ENCODE measurements at regions not wholly inside any gene's neighbourhood (a gene's known extent, or its start where the extent isn't known, plus 50 kb on each side); places are given as distances from the start of the nearest gene placed in this dataset.
"Not testable (repeated sequence)": the region's sequence is repeated elsewhere in the genome, so short reads cannot be mapped to it uniquely, and the experiment has no call there.

DNA sequence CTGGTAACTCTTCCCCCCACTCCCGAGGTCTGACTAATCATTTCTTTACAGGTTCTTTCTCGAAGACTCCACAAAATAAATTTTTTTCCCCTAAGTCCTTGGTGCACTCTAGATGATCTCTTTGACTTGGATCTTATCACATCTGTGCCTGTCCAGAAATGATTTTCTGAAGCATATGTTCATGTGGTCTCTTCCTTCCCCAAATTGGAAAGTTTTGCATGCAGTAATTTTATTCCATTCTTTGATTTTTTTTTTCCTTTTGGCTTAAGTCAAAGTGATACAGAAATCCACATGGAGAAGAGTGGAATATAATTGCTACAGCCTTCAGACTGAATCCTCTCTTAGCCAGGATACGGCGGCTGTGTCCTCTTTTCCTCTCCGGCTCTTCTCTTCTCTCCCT, 213.3 kb downstream of the BMP4 start:
- intact Hi-C loops (cut with micrococcal nuclease): no loop called here

DNA sequence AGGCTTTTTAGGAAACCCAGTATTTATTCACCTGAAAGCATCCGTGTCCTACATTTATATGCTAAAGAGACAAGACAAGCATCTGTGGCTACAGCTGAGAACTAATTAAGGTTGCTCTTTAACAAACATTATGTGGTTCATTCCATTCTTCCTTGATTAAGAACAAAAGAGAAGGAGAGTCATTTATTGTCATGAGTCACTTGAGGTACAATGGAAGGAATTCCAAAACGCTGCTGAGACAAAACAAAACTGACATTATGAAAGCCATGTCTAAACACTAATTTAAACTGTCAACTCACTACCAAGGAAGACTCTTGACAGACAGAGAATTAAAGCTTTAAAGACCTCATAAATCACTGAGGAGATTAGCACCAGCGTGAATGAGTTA, 214.4 kb downstream of the BMP4 start:
- intact Hi-C loops (cut with micrococcal nuclease): no loop called here

DNA sequence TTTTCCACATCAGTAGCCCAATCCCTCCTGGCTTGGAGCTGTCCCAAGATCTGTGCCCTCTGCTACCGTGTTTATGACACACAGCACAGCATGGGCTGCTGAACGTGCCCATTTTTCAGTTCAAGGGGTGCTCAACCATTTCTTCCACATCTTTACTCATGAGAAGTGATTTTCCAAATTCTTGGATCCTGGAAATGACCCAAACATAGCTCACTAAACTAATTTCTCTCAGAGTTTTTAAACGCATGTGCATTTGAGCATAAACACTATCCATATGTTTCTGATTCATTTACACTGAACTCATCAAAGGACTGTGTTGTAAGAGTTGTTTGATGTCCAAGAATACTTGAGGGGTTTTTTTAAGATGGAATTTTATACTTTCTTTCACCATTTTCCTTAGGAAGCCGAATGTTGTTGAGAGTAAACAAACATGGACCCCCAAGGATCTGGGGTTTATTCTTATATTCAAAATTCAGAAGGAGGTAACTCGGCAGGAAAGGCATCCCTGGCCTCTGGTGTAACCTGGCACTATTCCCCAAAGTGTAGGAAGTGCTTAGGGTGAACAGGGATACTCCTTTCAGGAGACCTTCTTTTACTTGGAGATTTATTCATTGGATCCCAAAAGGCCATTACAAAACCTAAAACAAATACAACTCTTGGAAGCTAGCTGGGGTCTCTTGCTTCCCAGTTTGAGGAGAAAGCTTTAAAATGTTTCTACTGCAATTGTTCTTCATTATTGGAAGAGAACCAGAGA, 215.0 kb downstream of the BMP4 start:
- intact Hi-C loops (cut with micrococcal nuclease): no loop called here

DNA sequence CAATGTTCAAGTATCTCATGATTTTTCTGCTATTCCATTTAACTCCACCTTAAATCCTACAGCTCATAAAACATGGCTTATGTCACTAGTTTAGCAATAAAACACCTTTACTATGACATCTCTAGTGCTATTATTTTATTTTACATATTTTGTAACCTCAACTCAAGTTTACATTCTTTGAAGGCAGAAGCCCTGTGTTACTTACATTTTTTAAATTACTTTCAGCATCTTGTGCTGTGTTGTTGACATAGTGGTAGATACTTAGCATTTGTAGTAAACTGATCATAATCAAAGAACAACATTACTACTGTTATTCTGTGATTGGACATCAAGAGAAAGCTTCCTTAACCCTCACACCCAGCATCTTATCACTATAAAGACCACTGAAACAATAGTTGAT, 216.1 kb downstream of the BMP4 start:
- intact Hi-C loops (cut with micrococcal nuclease): no loop called here

DNA sequence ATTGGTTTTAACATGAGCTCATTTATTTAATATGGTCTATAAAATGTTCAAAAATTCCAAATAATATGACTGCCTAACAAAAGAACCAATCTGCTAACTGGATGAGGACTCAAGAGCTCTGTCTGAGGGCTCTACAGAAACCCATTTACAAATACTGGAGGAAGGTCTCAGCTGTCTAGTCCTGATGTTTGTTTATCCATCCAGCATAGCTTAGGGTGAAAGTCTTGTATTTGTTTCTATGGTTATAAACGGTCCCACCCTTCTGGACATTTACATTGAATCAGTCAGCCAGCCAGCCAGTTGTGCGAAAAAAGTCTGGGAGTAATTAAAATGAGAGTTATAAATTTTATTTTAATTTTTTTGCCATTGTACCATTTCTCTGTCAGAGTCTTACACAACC, 220.7 kb downstream of the BMP4 start:
- intact Hi-C loops (cut with micrococcal nuclease): no loop called here

DNA sequence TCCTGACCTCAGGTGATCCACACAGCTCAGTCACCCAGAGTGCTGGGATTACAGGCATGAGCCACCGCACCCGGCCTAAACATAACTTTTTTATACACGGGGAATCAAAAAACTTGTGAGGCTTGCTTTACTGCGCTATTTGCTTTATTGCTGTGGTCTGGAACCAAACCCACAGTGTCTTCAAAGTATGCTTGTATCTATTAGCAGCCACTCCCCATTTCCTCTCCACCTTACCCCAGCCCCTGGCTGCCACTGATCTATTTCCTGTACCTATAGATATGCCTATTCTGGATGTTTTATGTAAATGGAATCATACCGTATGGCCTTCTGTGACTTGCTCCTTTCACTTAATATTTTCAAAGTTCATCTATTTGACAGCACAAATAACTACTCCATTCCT, 233.4 kb downstream of the BMP4 start:
- intact Hi-C loops (cut with micrococcal nuclease): no loop called here

DNA sequence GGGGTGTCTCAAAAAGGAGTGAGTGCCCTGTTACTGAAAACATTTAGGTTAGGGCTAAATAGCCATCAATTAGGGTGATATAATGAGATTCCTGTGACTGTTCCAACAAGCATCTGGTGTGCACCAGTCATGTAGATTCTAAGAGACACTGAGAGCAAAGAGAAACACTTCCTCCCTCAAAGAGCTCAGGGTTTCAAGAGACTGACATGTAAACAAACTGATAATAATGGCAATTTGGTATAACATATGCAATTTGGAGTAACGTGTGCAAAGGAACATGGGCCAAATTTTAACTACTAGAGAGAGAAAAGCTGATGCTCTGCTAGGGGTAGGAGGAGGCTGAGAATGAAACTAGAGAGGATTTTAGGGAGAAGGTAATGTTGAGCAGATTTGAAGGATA, 237.1 kb downstream of the BMP4 start:
- intact Hi-C loops (cut with micrococcal nuclease): no loop called here

DNA sequence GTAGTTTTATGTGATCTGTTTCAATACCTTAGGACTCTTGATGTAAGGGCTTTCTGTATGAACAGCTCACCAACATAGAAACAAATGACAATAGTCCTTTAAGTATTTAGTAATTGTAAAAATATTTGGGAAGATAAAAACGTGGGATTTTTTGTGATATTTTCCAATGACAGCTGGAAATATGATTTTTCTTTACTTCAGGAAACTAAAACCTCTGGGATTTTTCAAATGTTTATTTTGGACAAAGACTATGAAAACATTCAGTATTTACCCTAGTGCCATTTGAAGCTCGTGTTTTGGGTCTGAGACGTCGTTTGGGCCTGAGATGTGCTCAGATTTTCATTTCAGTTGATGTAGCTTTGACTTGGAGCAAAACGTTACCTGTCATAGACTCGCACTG, 240.0 kb downstream of the BMP4 start:
- intact Hi-C loops (cut with micrococcal nuclease): no loop called here

DNA sequence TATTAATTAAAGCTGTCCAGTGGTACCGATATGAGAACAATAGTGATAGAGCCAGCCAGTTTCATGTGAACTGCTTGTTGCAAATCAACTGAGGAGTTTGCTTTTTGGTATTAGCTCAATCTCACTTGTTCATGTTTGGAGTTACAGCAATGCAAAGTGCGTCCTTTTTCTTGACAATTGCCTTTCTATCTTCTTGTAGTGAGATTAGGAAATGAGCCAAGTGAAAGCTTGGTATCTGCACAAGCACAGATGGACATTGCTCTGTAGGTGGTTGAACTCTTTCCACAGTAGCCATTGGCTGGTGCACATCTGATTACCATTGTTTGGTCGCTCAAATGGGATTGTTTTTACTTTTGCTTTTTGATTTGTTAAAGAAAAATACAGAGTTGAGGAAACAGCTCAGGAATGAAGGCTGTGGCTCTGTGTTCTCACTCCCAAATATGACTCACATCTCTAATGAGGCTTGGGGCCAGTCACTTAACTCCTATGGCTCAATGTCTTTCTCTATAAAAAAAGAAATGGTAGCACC, 241.4 kb downstream of the BMP4 start:
- intact Hi-C loops (cut with micrococcal nuclease): no loop called here

DNA sequence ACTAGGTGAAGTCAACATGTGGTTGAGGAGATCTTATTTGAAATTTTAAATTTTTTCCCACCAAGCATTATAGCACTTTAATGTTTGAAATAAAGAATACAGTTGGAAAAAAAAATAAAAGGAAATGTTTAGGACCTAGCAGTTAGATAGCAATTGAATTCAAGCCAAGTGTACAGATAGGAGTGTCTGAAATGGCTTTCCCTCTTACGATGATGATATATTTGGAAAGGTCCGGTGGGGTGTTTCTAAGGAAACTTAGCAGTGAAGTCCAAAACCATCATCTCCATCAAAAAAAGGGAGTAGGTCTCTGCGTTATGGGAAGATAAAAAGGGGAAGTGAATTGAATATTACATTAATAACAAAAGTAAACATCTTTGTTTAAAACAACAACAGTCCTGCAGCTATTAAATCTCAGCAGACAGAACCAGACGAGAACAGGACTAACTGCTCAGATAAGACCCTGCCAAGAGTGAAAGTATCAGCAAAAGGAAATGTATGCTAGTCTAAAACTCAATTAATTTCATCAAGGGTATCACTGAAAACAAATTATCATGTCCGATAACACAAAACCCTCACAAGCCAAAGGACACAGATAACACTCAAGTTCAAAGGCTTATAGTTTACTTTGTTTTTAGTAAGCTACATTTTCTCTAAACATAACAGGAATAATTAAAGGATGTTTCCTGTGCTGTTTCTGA, 242.0 kb downstream of the BMP4 start:
- intact Hi-C loops (cut with micrococcal nuclease): no loop called here

DNA sequence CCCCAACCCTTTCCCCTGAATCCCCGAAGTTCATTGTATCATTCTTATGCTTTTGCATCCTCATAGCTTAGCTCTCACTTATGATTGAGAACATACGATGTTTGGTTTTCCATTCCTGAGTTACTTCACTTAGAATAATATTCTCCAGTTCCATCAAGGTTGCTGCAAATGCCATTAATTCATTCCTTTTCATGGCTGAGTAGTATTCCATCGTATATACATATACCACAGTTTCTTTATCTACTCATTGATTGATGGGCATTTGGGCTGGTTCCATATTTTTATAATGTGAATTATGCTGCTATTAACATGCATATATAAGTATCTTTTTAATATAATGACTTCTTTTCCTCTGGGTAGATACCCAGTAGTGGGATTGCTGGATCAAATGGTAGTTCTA, 243.7 kb downstream of the BMP4 start:
- intact Hi-C loops (cut with micrococcal nuclease): not testable (repeated sequence)

DNA sequence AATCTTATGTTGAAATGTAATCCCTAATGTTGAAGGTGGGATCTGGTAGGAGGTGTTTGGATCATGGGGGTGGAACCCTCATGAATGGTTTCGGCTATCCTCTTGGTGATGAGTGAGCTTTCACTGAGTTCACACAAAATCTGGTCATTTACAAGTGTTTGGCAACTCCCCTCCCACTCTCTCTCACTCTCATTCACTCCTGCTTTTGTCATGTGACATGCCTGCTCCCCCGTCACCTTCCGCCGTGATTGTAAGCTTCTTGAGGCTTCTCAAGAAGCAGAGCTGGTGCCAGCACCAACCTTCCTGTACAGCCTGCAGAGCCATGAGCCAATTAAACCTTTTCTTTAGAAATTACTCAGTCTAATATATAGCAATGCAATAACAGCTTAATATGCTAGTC, 245.4 kb downstream of the BMP4 start:
- intact Hi-C loops (cut with micrococcal nuclease): no loop called here

DNA sequence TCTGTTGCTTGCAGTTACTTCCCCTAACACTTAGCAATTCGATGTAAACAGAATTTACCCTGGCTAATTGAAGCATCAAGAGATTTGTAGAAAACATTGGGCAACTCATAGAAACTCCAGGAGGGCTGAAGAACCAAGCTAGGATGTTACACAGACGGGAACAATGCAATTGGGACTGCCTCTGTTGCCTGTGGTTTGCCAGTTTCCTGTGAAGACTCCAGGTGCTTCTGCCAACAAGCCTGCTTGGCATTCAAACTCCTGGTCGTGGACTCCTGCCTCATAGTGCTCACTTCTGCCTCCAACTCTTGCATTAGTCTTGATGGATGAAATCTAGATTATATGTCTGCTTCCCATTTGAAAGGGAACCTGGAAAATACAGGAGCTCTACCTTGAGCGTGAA, 246.0 kb downstream of the BMP4 start:
- intact Hi-C loops (cut with micrococcal nuclease): no loop called here

DNA sequence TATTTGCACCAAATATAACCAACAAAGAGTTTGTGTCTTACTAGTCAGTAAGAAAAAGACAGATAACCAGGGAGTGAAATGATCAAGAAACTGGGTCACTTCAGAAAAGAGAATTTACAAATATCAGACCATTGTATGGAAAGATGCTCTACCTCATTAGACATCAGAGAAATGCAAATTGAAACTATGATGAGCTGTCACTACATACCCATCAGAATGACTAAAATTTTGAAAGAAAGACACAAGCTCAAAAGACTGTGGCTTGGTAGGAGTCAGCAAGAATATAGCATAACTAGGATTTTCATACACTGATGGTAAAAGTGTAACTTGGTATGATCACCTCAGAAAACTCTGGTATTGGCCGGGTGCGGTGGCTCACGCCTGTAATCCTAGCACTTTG, 247.2 kb downstream of the BMP4 start:
- intact Hi-C loops (cut with micrococcal nuclease): no loop called here

DNA sequence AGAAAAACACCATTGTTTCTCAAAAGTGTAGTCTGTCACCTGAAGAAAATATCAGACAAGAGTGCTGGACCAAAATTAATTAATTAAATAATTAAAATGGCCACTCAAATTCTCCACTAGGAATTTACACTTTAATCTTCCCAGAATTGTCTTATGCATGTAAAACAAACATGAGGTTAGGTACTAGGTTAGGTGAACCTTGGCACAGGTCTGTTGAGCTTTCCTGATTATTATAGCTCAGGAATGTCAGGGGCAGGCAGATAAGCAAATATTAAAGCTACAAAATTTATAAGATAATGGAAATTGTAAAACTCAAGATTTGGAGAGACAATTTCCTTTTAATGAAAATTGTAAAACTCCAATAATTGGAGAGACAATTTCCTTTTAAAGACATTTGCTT, 253.2 kb downstream of the BMP4 start:
- intact Hi-C loops (cut with micrococcal nuclease): no loop called here

DNA sequence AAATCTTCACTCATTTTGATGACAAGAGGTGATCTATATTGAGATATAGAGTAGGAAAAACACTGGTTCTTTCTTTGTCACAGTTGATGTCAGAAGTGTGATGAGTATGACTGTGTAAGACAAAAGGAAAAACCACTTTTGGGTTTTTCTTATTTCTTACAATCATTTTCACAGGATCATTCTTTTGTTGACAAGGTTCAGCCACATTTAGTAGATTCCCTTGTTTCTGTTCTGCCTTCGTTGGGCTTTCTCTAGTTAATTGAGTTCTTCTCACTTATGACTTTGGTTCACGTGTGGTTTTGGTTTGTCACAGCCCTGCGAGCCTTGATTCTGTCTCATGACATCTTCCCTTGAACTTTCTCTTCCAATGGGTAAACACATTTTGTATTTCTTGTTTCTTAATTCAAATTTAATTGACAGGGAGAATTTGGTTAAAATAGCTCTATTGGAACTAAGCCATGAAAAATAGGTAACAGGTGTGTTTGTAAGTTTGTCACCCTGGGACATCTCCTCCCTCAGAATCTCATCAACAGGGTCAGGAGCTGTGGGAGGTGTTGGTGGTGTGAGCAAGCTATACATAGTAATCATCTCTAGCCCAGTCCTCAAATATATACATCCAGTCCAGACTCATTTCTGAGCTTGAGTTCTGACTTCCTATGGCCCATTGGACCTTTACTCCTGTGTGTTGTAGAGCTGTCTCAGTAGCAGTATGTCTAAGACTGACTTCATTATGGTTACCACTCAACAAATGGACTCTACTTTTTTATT, 255.3 kb downstream of the BMP4 start:
- intact Hi-C loops (cut with micrococcal nuclease): no loop called here

DNA sequence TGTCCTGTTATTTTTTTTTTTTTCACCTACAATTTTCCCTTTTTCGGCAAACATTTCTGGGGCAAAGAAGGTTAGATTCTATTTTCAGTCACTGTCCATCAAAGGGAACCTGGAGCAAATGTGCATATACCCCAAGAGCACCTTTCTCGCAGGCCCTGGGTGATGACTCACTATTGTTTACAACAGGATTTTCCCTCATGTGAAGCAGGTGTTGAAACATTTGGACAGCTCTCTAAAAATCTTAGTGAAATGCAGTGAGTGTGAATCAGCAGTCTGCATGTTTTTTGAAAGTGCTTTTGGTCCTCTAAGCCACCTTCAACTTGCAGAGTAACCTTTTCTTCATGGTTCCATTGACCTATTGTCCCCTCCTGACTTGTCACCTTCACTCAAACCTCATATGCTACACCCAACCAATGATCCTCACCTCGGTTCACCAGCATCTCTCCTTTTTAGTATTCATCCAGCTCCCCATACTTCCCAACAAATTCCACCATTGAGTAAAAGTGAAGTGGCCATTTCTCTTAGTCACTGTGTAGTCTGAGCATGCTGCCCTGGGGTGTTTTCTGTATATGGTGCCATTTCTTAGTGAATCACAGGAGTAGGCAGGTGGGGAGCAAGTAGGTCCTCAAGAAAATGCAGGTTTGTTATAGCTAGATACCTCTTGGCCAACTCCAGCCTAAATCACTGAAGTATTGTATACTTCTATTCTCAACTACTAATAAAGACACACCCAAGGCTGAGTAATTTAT, 260.2 kb downstream of the BMP4 start:
- intact Hi-C loops (cut with micrococcal nuclease): no loop called here

DNA sequence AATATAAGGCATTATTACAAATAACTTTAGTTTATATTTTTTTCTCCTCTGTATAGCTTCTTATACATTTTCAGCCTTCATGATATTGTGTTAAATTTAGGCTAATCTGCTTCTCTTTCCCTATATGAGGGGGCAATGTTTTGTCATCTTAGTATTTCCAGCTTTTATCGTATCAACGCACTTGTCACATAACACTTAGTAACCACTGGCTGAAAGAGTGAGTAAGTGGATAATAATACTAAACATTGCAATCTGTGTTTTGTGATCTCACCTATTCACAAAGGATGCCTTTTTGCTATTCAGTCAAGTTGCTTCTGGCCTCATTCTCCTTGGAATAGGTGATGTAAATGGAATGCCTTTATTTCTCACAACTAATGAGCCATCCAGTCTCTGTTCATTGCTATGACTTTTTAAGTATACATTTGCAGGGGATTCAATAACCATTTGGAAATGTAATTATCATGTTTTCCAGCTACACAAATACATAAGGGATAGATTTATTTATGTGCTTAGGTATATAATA, 260.9 kb downstream of the BMP4 start:
- intact Hi-C loops (cut with micrococcal nuclease): no loop called here

DNA sequence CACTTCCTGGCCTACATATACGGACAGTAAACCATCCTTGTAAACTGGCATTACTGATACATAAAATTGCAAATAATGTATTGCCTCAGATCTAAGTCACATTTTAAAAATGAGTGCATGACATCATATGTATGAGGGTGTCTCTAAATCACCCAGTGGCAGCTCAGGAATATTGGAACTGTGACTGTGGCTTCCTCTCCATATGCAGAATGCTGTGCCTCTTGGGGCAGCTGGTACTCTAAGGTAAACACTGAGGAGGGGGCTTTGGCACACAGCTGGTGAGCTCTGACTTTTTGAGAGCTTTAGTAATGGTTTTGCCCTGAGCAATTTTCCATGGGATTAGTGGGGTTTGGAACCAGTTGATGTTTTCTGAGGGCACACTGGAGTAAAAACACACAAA, 263.7 kb downstream of the BMP4 start:
- intact Hi-C loops (cut with micrococcal nuclease): no loop called here

DNA sequence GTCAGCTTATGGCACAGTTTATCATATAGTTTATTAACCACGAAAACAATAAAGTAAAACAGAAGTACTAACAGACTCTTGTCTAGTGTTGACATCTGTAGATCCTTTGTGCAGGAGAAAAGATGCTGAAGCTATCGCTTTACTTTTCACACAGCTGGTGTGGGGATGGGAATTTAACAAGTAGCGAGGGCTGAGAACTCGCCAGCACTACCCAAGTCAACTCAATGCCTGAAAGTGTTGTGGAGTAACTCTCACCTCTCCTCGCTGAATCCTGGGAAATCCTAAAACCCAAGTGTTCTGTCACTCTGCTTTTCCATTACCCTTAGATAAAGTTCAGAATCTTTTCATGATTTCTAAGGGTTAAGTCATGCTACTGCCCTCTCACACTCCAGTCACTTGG, 264.2 kb downstream of the BMP4 start:
- intact Hi-C loops (cut with micrococcal nuclease): no loop called here

DNA sequence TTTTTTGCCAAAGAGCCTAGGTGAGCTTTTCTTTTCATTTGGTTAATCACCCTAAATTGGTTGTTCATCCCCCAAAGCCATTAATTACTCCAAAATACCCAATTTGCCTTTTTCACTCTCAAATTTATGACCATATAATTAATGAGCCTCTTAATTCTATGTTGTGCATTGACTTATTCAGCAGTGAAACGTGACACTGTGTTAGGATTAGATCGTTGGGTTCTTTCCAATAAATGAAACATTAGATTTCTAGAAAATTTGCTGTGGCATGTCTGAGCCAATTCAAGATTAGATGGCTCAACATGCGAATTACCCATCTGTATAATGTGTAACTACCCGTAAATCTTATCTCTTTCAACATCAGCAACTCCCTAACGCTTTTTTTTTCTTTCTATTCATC, 273.4 kb downstream of the BMP4 start:
- intact Hi-C loops (cut with micrococcal nuclease): no loop called here

Data from T-helper 2 cell treated with Interferon-gamma antibody and Interleukin-4, amounts not matched to agents 100 ng/mL and 5 ng/mL, for 36 hours (primary cell).